Left lung (tissue), 4 donors: ENCODE measurements at regions not wholly inside any gene's neighbourhood (a gene's known extent, or its start where the extent isn't known, plus 50 kb on each side); places are given as distances from the start of the nearest gene placed in this dataset.

Experiments used
- ATAC-seq: fragments of 200-7000 bp; cut with Tn5 transposase; one replicate; pipeline ENCODE4 v1.9.1; 2020; ENCODE audit warnings: moderate library complexity
- DNase-seq, 4 donors: peaks; one replicate each; pipeline ENCODE4 v3.0.0-alpha.2; 2013 to 2020
- H3K27ac ChIP-seq, 2 donors: fragments of 200-600 bp; sonication (generic) in 1 of 2; one replicate each; pipeline versions ENCODE4 v1.5.0 to v1.8.0; 2020 to 2021
- H3K27me3 ChIP-seq, 2 donors: fragments of 200-600 bp; sonication (generic) in 1 of 2; one replicate each; pipeline versions ENCODE4 v1.5.0 to v1.8.0; 2020 to 2021
- H3K36me3 ChIP-seq, 2 donors: fragments of 200-600 bp; sonication (generic) in 1 of 2; one replicate each; pipeline versions ENCODE4 v1.5.0 to v1.8.0; 2020 to 2021
- H3K4me1 ChIP-seq, 2 donors: fragments of 200-600 bp; one replicate each; pipeline ENCODE4 v1.8.0; 2021
- H3K4me3 ChIP-seq, 2 donors: fragments of 200-600 bp; sonication (generic) in 1 of 2; one replicate each; pipeline versions ENCODE4 v1.5.0 to v1.8.0; 2020 to 2021; ENCODE audit warnings: mild to moderate bottlenecking in 1 of 2
- H3K9me3 ChIP-seq, 2 donors: fragments of 200-600 bp; sonication (generic) in 1 of 2; one replicate each; pipeline versions ENCODE4 v1.5.0 to v1.8.0; 2020 to 2021
- CTCF ChIP-seq, 2 donors: fragments of 200-600 bp; sonication (generic) in 1 of 2; IDR thresholded peaks; one replicate each; pipeline versions ENCODE4 v1.5.0 to v1.8.0; 2021; ENCODE audit warnings: antibody characterized with exemption in 2 of 2
- intact Hi-C, 2 donors: fragments of 100-400 bp; cut with DNase I; formaldehyde crosslinking; loops; one replicate each; pipeline versions ENCODE4 v1.11.2 to v1.14.2; 2022
- donor health status: DM: no; HTN: yes; CAD: no.
- donor health status: DM: no; HTN: no; CAD: no.

- Histone ChIP-seq H3K36me3 (no peaks in the 10 kb centered on the region), H3K9me3 (no peaks in the 10 kb centered on the region), H3K27me3 (no peaks in the 10 kb centered on the region), H3K27ac (no peak overlapping the region), H3K4me3 (no peak overlapping the region), H3K4me1 (no peaks in the 10 kb centered on the region)
- no peak for TF ChIP-seq CTCF (IDR thresholded peaks at IDR 0.05)
- DNase-seq (peak in 1 of 4 donors; percentile 39), ATAC-seq (no peak)
- intact Hi-C loops = no loop called here
These were observed 617.9 kb downstream of the NTRK3 start for GRCh38 chr15:87638554-87639083.

- no peaks in the 10 kb centered on the region for H3K9me3 ChIP-seq
- H3K4me1 ChIP-seq = no peaks in the 10 kb centered on the region
- H3K36me3 ChIP-seq = no peaks in the 10 kb centered on the region
- intact Hi-C loops = no loop called here
- no peak for DNase-seq
- no peak for TF ChIP-seq CTCF (IDR thresholded peaks at IDR 0.05)
- no peaks in the 10 kb centered on the region for H3K27me3 ChIP-seq
- no peak overlapping the region for H3K4me3 ChIP-seq
- no peak for ATAC-seq
- no peak overlapping the region for H3K27ac ChIP-seq
These were observed 622.2 kb downstream of the NTRK3 start for GRCh38 chr15:87634361-87634760.

- Histone ChIP-seq H3K27ac (no peak overlapping the region), H3K4me3 (no peak overlapping the region), H3K9me3 (no peaks in the 10 kb centered on the region), H3K27me3 (no peaks in the 10 kb centered on the region), H3K36me3 (no peaks in the 10 kb centered on the region), H3K4me1 (no peaks in the 10 kb centered on the region)
- ATAC-seq (no peak), DNase-seq (no peak)
- no peak for TF ChIP-seq CTCF (IDR thresholded peaks at IDR 0.05)
- intact Hi-C loops = no loop called here
These were observed 623.0 kb downstream of the NTRK3 start for GRCh38 chr15:87633525-87633924.

- intact Hi-C loops = no loop called here
- H3K36me3 ChIP-seq = no peaks in the 10 kb centered on the region
- H3K4me3 ChIP-seq = no peak overlapping the region
- no peaks in the 10 kb centered on the region for H3K27me3 ChIP-seq
- TF ChIP-seq CTCF (IDR thresholded peaks at IDR 0.05) = no peak
- H3K4me1 ChIP-seq = no peaks in the 10 kb centered on the region
- ATAC-seq = no peak
- DNase-seq = no peak
- H3K27ac ChIP-seq = no peak overlapping the region
- H3K9me3 ChIP-seq = no peaks in the 10 kb centered on the region
These were observed 624.2 kb downstream of the NTRK3 start for GRCh38 chr15:87632364-87632763.

GRCh38 chr15:87631775-87632174 lies 624.8 kb downstream of the NTRK3 start:
- no peak for ATAC-seq
- Histone ChIP-seq H3K27me3 (no peaks in the 10 kb centered on the region), H3K4me1 (no peaks in the 10 kb centered on the region), H3K4me3 (no peak overlapping the region), H3K9me3 (no peaks in the 10 kb centered on the region), H3K36me3 (no peaks in the 10 kb centered on the region), H3K27ac (no peak overlapping the region)
- DNase-seq = no peak
- intact Hi-C loops = no loop called here
- TF ChIP-seq CTCF (IDR thresholded peaks at IDR 0.05) = no peak
